ENCODE measurements at regions not wholly inside any gene's neighbourhood (a gene's known extent, or its start where the extent isn't known, plus 50 kb on each side); places are given as distances from the start of the nearest gene placed in this dataset.
"Not testable (repeated sequence)": the region's sequence is repeated elsewhere in the genome, so short reads cannot be mapped to it uniquely, and the experiment has no call there.

GRCh38 chr3:20401253-20401652 is 215.2 kb upstream of the SGO1 start:
- no peak for DNase-seq (ENCODE audit: low spot score)

GRCh38 chr3:20400686-20401085 is 214.7 kb upstream of the SGO1 start:
- no peak for DNase-seq (ENCODE audit: low spot score)

GRCh38 chr3:20400281-20400680 is 214.3 kb upstream of the SGO1 start:
- no peak for DNase-seq (ENCODE audit: low spot score)

DNA sequence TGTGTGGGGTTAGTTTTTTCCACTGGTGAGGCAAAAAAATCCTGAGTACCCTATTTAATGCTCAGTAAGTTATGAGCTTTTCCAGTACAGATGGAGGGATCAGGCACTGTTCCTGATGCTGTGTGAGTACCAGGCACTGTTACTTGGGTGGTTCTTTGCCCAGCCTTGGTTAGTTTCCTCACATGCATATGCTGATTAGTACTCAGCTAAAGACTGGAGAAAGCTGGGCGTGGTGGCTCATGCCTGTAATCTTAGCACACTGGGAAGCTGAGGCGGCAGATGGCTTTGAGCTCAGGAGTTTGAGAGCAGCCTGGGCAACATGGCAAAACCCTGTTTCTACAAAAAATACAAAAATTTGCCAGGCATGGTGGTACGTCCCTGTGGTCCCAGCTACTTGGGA is 210.3 kb upstream of the SGO1 start:
- DNase-seq (ENCODE audit: low spot score): no peak

- no peak for DNase-seq (ENCODE audit: low spot score)
Observed at GRCh38 chr3:20395692-20396091, 209.7 kb upstream of the SGO1 start.

DNA sequence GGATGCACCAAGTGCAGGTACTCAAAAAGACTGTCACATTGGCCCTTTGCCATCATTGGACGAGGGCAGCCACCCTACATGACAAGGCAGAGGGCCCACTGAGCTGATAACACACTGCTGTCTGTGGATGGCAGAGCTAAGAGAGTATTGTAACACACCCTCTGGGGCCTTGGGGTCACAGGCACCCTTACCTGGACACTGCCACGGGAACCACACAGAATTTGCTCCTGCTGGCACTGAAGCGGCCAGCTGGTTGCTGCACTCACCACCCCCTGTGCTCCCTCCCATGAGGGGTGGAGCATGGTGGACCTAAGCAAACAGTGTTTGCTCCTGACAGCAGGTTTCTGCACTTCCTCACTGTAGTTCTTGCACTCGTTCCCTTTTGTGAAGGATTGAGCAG is 208.2 kb upstream of the SGO1 start:
- DNase-seq (ENCODE audit: low spot score): no peak

- DNase-seq (ENCODE audit: low spot score): no peak
Observed at GRCh38 chr3:20391644-20392043, 205.6 kb upstream of the SGO1 start.

GRCh38 chr3:20388971-20389370 is 203.0 kb upstream of the SGO1 start:
- DNase-seq (ENCODE audit: low spot score): no peak

GRCh38 chr3:20380295-20380694 is 194.3 kb upstream of the SGO1 start:
- no peak for DNase-seq (ENCODE audit: low spot score)

DNA sequence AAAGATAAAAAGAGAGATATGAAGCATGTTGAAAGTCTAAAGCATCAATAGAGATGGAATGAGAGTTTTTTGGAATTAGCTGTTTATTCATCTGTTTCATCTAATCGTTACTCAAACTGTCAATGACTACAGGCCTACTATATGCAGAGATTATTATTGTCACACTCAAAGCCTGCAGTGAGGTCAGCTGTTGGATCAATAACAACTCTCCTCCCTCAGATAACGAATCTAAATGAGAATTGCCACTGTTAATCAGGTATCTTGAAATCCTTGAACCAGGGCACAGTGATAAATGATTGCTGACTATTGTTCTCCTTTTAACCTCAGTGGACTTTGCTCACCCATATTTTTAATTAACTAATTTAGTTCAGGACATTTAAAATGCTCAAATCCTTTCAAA is 192.3 kb upstream of the SGO1 start:
- no peak for DNase-seq (ENCODE audit: low spot score)

GRCh38 chr3:20376665-20377217 is 190.7 kb upstream of the SGO1 start:
- no peak for DNase-seq (ENCODE audit: low spot score)

- no peak for DNase-seq (ENCODE audit: low spot score)
Observed at GRCh38 chr3:20375302-20375701, 189.3 kb upstream of the SGO1 start.

DNA sequence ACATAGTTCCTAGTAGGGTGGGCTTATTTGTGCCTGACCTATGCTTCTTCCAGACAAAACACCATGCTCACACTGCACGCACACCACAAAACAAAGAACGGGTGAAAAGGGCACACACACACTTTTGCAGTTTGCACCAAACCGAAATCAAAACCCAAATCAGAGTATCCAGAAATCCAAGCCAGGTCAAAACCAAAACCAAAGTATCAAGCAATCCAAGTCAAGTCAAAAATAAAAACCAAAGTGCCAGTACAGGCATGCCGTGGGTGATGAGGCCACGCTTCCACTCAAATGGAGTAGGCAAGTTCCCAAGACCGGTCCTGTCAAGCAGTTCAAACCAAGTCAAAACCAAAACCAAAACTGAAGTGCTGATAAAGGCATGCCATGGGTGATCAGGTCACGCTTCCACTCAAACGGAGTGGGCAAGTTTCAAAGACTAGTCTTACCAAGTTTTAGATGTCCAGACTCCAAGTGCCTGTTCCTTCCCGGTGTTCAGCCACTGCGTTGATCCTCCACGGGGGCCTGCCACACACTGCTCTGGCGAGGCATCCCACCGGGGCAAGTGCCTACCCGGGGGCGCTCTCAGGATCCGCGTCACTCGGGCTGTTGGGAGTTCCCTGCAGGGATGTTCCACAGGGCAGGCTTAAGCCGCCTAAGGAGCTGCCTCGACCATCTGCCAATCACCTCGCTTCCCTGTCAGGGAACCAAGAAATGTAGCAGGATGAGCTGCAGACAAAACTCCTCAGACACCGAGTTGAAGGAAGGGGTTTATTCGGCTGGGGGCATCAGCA is 184.5 kb upstream of the SGO1 start:
- DNase-seq (ENCODE audit: low spot score): not testable (repeated sequence)

GRCh38 chr3:20361000-20361399 is 175.0 kb upstream of the SGO1 start:
- no peak for DNase-seq (ENCODE audit: low spot score)

GRCh38 chr3:20353286-20353685 is 167.3 kb upstream of the SGO1 start:
- no peak for DNase-seq (ENCODE audit: low spot score)

- DNase-seq (ENCODE audit: low spot score): no peak
Observed at GRCh38 chr3:20352546-20353179, 166.7 kb upstream of the SGO1 start.

DNA sequence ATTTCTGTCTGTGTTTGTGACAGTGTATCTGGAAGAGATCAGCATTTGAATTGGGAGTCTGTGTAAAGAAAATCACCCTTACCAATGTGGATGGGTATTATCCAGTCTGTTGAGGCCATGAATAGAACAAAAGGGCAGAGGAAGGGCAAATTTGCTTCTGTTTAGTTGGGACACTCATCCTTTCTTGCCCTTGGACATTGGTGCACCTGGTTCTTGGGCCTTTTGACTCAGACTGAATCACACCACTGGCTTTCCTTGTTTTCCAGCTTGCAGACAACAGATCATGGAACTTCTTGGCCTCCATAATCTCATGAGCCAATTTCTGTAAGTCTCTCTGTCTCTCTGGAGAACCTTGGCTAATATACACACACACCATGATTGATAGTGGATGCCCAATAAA is 164.4 kb upstream of the SGO1 start:
- DNase-seq (ENCODE audit: low spot score): no peak

GRCh38 chr3:20346916-20347315 is 160.9 kb upstream of the SGO1 start:
- no peak for DNase-seq (ENCODE audit: low spot score)

DNA sequence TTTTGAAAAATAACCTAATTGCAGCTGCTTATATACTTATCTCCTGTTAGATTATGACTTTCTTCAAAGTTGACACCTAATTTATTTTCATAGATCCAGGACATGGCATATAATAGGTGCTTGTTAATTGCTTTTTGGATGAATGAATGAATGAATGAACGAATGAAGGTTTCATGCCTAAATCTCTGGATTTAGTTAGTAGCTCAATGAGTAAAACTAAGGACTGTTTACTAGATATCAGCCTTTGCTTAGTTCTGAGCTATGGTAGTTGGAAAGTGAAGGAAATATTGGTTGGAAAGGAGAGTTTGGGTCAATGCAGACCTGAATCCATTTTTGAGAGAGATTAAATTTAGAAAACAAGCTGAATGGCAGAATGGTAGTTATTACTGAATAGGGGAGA is 160.4 kb upstream of the SGO1 start:
- no peak for DNase-seq (ENCODE audit: low spot score)

DNA sequence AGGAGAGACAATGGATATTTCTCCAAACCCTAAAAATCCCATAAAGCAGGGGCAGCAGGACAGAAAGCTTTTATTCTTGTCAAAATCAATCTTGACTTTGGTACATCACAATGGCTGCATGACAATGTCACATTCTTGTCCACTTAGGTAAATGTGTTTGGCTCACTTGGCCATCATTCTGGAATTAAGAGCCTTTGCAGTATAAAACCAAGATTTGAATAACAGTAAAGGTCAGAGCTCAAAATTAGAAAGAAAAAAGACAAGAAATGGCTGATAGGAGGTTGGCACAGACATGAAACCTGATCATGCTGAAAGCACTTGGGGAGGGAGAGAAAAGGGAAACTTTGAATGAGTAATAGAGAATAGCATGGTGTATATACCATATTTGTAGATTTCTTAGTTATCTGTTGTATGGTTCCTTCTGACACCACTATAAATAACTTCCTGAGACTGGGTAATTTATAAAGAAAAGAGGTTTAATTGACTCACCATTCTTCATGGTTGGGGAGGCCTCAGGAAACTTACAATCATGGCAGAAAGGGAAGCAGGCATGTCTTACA is 158.5 kb upstream of the SGO1 start:
- no peak for DNase-seq (ENCODE audit: low spot score)

DNA sequence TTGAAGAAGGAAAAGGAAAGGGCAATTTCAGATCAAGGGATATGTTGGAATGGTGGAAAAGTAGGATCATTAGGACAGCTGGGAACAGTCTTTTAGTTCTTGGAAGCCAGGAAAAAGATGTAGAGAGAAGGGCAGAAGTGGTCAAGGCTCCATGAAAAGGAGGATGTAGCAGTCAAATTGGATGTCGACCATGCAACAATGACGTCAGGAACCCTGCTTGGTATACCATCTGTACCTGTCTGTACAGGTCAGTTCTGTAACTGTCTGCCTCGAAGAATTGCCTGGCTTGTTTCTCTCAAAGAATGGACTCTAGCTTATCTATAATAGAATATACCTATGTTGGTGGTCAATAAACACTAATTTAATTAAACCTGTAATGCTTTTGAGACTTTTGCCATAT is 157.8 kb upstream of the SGO1 start:
- DNase-seq (ENCODE audit: low spot score): no peak

GRCh38 chr3:20340324-20340928 is 154.4 kb upstream of the SGO1 start:
- peak; percentile 78 for DNase-seq (ENCODE audit: low spot score)

- DNase-seq (ENCODE audit: low spot score): no peak
Observed at GRCh38 chr3:20336572-20336971, 150.6 kb upstream of the SGO1 start.
